HEK293 (cell line): ENCODE measurements at regions not wholly inside any gene's neighbourhood (a gene's known extent, or its start where the extent isn't known, plus 50 kb on each side); places are given as distances from the start of the nearest gene placed in this dataset.

Source experiments
- CTCF ChIA-PET: fragments of 350-600 bp; formaldehyde crosslinking; extraction: SDS; loops from one replicate; lab custom pipeline; 2021; ENCODE audit warnings: antibody characterized with exemption; lab: Yijun Ruan, JAX
- POLR2A ChIA-PET: fragments of 300-600 bp; formaldehyde crosslinking; extraction: SDS; loops from one replicate; lab custom pipeline; 2020; ENCODE audit warnings: antibody characterized with exemption, inconsistent platforms; lab: Yijun Ruan, JAX
- H3K27ac ChIP-seq: fragments of 200-500 bp; sonication (Bioruptor generic); 2 replicates; pipeline ENCODE4 v1.5.1; 2014; ENCODE audit warnings: low read depth, low read length, control low read depth, inconsistent platforms; ENCODE audit errors: extremely low read depth
- H3K36me3 ChIP-seq, 2 experiments: fragments of 200-500 bp in 1 of 2; sonication (Bioruptor generic) in 1 of 2; 1 replicate in 1 of 2; 2 replicates in 1 of 2; pipeline ENCODE4 v1.5.1; 2014 to 2017; ENCODE audit warnings: inconsistent platforms in 2 of 2, low read length in 2 of 2; ENCODE audit not compliant: control insufficient read depth in 2 of 2, insufficient read depth in 1 of 2
- H3K4me1 ChIP-seq: fragments of 200-500 bp; sonication (Bioruptor generic); 2 replicates; pipeline ENCODE4 v1.5.1; 2014; ENCODE audit warnings: mild to moderate bottlenecking, low read length, inconsistent platforms; ENCODE audit not compliant: control insufficient read depth, insufficient read depth
- H3K4me3 ChIP-seq: 2 replicates; pipeline ENCODE4 v1.5.1; 2011; ENCODE audit warnings: low read depth, mild to moderate bottlenecking, control low read depth, low read length, moderate library complexity
- H3K9me3 ChIP-seq: fragments of 200-500 bp; sonication (Bioruptor generic); 2 replicates; pipeline ENCODE4 v1.5.1; 2014; ENCODE audit warnings: low read depth, low read length, inconsistent platforms; ENCODE audit not compliant: control insufficient read depth, insufficient read depth
- BCL11B ChIP-seq: fragments of 450-650 bp; formaldehyde crosslinking; IDR thresholded peaks from 2 replicates; pipeline ENCODE4 v1.5.1; 2016; ENCODE audit warnings: low read depth, missing biosample characterization, missing genetic modification characterization
- HOXA7 ChIP-seq: sonication (generic); formaldehyde crosslinking; IDR thresholded peaks from 2 replicates; pipeline ENCODE4 v1.8.1; 2022; ENCODE audit warnings: missing genetic modification reagents, borderline replicate concordance
- IKZF3 ChIP-seq: fragments of 450-650 bp; IDR thresholded peaks from 2 replicates; pipeline ENCODE4 v1.5.0; 2018; ENCODE audit warnings: missing biosample characterization, mild to moderate bottlenecking, missing genetic modification characterization, moderate library complexity
- ZNF248 ChIP-seq: fragments of 450-650 bp; formaldehyde crosslinking; IDR thresholded peaks from 2 replicates; pipeline ENCODE4 v1.5.1; 2017; ENCODE audit warnings: missing biosample characterization, missing genetic modification characterization
- ZNF514 ChIP-seq: fragments of 450-650 bp; formaldehyde crosslinking; IDR thresholded peaks from 2 replicates; pipeline ENCODE4 v1.5.1; 2016; ENCODE audit warnings: missing biosample characterization, missing genetic modification characterization
- ZNF530 ChIP-seq: fragments of 450-650 bp; formaldehyde crosslinking; IDR thresholded peaks from 2 replicates; pipeline ENCODE4 v1.5.1; 2016; ENCODE audit warnings: low read depth, missing biosample characterization, missing genetic modification characterization
- ZNF558 ChIP-seq: fragments of 450-650 bp; formaldehyde crosslinking; IDR thresholded peaks from 2 replicates; pipeline ENCODE4 v1.5.1; 2016; ENCODE audit warnings: missing biosample characterization, missing genetic modification characterization
- ZNF701 ChIP-seq: fragments of 450-650 bp; formaldehyde crosslinking; IDR thresholded peaks from 2 replicates; pipeline ENCODE4 v1.5.1; 2016; ENCODE audit warnings: missing biosample characterization, missing genetic modification characterization
- ZNF76 ChIP-seq: fragments of 450-650 bp; formaldehyde crosslinking; IDR thresholded peaks from 2 replicates; pipeline ENCODE4; 2016; ENCODE audit warnings: low read depth, missing biosample characterization, missing genetic modification characterization, borderline replicate concordance
- ZNF768 ChIP-seq: fragments of 450-650 bp; formaldehyde crosslinking; IDR thresholded peaks from 2 replicates; pipeline ENCODE4 v1.5.1; 2018; ENCODE audit warnings: missing biosample characterization, mild to moderate bottlenecking, missing genetic modification characterization
- ZNF792 ChIP-seq: fragments of 450-650 bp; formaldehyde crosslinking; IDR thresholded peaks from 2 replicates; pipeline ENCODE4 v1.5.1; 2016; ENCODE audit warnings: missing biosample characterization, missing genetic modification characterization
- ZSCAN16 ChIP-seq: fragments of 450-650 bp; formaldehyde crosslinking; IDR thresholded peaks from 2 replicates; pipeline ENCODE4 v1.5.1; 2016; ENCODE audit warnings: missing biosample characterization, missing genetic modification characterization
- TF ChIP-seq, protein P1 (sequence below): fragments of 450-650 bp; formaldehyde crosslinking; IDR thresholded peaks from 2 replicates; pipeline ENCODE4 v1.5.1; 2016; ENCODE audit warnings: missing biosample characterization, missing genetic modification characterization
- TF ChIP-seq, protein P2 (sequence below): fragments of 450-650 bp; formaldehyde crosslinking; IDR thresholded peaks from 2 replicates; pipeline ENCODE4 v1.5.1; 2016; ENCODE audit warnings: missing biosample characterization, missing genetic modification characterization
- TF ChIP-seq, protein P3 (sequence below): fragments of 450-650 bp; formaldehyde crosslinking; IDR thresholded peaks from 2 replicates; pipeline ENCODE4 v1.5.1; 2016; ENCODE audit warnings: missing biosample characterization, missing genetic modification characterization
- TF ChIP-seq, protein P4 (sequence below): fragments of 450-650 bp; formaldehyde crosslinking; IDR thresholded peaks from 2 replicates; pipeline ENCODE4 v1.5.1; 2016; ENCODE audit warnings: missing biosample characterization, missing genetic modification characterization
- TF ChIP-seq, protein P5 (sequence below): fragments of 450-650 bp; formaldehyde crosslinking; IDR thresholded peaks from 2 replicates; pipeline ENCODE4 v1.5.1; 2017; ENCODE audit warnings: missing biosample characterization, missing genetic modification characterization
- TF ChIP-seq, protein P6 (sequence below): fragments of 450-650 bp; formaldehyde crosslinking; IDR thresholded peaks from 2 replicates; pipeline ENCODE4 v1.5.1; 2017; ENCODE audit warnings: missing biosample characterization, missing genetic modification characterization

DNA sequence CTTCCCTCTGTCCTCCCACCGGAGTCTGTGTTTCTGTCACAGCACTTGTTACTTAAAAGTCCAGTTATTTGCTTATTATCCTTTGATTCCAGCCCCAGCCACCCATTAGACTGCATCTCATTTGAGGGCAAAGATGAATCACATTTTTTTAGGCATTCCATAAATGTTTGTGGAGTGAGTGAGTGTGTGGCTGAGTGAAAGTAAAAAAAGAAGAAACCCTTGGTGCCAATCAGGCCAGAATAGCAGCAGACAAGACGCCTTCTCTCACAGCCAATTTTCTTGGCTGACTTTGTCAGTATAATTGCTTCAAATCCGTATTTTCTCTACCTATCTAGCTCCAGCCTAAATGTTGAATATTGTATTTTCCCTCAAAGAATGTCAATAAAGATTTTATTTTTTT, 613.0 kb upstream of the WWC1 start:
- Histone ChIP-seq H3K9me3 (no peaks in the 10 kb centered on the region), H3K4me3 (no peak overlapping the region), H3K27ac (no peak overlapping the region), H3K36me3 (no peaks in the 10 kb centered on the region), H3K4me1 (no peaks in the 10 kb centered on the region)
- CTCF ChIA-PET, result no interaction called here
- POLR2A ChIA-PET, result no interaction called here
- no peak for TF ChIP-seq BCL11B
- no peak for TF ChIP-seq ZSCAN16 (tag by site-specific recombination)
- TF ChIP-seq ZNF558 (tag by site-specific recombination), result no peak
- TF ChIP-seq ZNF514 (tag by site-specific recombination), result no peak
- TF ChIP-seq, protein P1, sequence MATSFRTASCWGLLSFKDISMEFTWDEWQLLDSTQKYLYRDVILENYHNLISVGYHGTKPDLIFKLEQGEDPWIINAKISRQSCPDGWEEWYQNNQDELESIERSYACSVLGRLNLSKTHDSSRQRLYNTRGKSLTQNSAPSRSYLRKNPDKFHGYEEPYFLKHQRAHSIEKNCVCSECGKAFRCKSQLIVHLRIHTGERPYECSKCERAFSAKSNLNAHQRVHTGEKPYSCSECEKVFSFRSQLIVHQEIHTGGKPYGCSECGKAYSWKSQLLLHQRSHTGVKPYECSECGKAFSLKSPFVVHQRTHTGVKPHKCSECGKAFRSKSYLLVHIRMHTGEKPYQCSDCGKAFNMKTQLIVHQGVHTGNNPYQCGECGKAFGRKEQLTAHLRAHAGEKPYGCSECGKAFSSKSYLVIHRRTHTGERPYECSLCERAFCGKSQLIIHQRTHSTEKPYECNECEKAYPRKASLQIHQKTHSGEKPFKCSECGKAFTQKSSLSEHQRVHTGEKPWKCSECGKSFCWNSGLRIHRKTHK (tag by site-specific recombination), result no peak
- no peak for TF ChIP-seq ZNF76 (tag by site-specific recombination)
- TF ChIP-seq ZNF792 (tag by site-specific recombination), result no peak
- no peak for TF ChIP-seq ZNF530 (tag by site-specific recombination)
- TF ChIP-seq ZNF701 (tag by site-specific recombination), result no peak
- TF ChIP-seq IKZF3 (tag by site-specific recombination), result no peak
- TF ChIP-seq, protein P2, sequence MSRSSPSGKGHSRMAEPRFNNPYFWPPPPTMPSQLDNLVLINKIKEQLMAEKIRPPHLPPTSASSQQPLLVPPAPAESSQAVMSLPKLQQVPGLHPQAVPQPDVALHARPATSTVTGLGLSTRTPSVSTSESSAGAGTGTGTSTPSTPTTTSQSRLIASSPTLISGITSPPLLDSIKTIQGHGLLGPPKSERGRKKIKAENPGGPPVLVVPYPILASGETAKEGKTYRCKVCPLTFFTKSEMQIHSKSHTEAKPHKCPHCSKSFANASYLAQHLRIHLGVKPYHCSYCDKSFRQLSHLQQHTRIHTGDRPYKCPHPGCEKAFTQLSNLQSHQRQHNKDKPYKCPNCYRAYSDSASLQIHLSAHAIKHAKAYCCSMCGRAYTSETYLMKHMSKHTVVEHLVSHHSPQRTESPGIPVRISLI (tag by site-specific recombination), result no peak
- TF ChIP-seq, protein P3, sequence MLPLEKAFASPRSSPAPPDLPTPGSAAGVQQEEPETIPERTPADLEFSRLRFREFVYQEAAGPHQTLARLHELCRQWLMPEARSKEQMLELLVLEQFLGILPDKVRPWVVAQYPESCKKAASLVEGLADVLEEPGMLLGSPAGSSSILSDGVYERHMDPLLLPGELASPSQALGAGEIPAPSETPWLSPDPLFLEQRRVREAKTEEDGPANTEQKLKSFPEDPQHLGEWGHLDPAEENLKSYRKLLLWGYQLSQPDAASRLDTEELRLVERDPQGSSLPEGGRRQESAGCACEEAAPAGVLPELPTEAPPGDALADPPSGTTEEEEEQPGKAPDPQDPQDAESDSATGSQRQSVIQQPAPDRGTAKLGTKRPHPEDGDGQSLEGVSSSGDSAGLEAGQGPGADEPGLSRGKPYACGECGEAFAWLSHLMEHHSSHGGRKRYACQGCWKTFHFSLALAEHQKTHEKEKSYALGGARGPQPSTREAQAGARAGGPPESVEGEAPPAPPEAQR, result no peak
- TF ChIP-seq ZNF768, result no peak
- TF ChIP-seq, protein P4, sequence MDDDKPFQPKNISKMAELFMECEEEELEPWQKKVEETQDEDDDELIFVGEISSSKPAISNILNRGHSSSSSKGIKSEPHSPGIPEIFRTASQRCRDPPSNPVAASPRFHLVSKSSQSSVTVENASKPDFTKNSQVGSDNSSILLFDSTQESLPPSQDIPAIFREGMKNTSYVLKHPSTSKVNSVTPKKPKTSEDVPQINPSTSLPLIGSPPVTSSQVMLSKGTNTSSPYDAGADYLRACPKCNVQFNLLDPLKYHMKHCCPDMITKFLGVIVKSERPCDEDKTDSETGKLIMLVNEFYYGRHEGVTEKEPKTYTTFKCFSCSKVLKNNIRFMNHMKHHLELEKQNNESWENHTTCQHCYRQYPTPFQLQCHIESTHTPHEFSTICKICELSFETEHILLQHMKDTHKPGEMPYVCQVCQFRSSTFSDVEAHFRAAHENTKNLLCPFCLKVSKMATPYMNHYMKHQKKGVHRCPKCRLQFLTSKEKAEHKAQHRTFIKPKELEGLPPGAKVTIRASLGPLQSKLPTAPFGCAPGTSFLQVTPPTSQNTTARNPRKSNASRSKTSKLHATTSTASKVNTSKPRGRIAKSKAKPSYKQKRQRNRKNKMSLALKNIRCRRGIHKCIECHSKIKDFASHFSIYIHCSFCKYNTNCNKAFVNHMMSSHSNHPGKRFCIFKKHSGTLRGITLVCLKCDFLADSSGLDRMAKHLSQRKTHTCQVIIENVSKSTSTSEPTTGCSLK (tag by site-specific recombination), result no peak
- no peak for TF ChIP-seq HOXA7 (CRISPR knock-in tag)
- TF ChIP-seq, protein P5, sequence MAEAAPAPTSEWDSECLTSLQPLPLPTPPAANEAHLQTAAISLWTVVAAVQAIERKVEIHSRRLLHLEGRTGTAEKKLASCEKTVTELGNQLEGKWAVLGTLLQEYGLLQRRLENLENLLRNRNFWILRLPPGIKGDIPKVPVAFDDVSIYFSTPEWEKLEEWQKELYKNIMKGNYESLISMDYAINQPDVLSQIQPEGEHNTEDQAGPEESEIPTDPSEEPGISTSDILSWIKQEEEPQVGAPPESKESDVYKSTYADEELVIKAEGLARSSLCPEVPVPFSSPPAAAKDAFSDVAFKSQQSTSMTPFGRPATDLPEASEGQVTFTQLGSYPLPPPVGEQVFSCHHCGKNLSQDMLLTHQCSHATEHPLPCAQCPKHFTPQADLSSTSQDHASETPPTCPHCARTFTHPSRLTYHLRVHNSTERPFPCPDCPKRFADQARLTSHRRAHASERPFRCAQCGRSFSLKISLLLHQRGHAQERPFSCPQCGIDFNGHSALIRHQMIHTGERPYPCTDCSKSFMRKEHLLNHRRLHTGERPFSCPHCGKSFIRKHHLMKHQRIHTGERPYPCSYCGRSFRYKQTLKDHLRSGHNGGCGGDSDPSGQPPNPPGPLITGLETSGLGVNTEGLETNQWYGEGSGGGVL (tag by site-specific recombination), result no peak
- TF ChIP-seq ZNF248, result no peak
- TF ChIP-seq, protein P6, sequence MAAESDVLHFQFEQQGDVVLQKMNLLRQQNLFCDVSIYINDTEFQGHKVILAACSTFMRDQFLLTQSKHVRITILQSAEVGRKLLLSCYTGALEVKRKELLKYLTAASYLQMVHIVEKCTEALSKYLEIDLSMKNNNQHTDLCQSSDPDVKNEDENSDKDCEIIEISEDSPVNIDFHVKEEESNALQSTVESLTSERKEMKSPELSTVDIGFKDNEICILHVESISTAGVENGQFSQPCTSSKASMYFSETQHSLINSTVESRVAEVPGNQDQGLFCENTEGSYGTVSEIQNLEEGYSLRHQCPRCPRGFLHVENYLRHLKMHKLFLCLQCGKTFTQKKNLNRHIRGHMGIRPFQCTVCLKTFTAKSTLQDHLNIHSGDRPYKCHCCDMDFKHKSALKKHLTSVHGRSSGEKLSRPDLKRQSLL (tag by site-specific recombination), result no peak
